Right kidney (tissue), 1 donor: ENCODE measurements at regions not wholly inside any gene's neighbourhood (a gene's known extent, or its start where the extent isn't known, plus 50 kb on each side); places are given as distances from the start of the nearest gene placed in this dataset.
"Not testable (repeated sequence)": the region's sequence is repeated elsewhere in the genome, so short reads cannot be mapped to it uniquely, and the experiment has no call there.

Experiments
- DNase-seq: peaks from one replicate; pipeline ENCODE4 v3.0.0-alpha.2; 2016

GRCh38 chr3:194950906-194951628 lies 265.4 kb downstream of the FAM43A start:
- DNase-seq: no peak

GRCh38 chr3:194951629-194951920 lies 265.9 kb downstream of the FAM43A start:
- DNase-seq: not testable (repeated sequence)

GRCh38 chr3:194951931-194952582 lies 266.4 kb downstream of the FAM43A start:
- DNase-seq: no peak

- DNase-seq: no peak
Observed at GRCh38 chr3:194952841-194953241, 267.2 kb downstream of the FAM43A start.

GRCh38 chr3:194953291-194953690 lies 267.6 kb downstream of the FAM43A start:
- DNase-seq: no peak

GRCh38 chr3:194955546-194955945 lies 269.9 kb downstream of the FAM43A start:
- no peak for DNase-seq

GRCh38 chr3:194955979-194956696 lies 270.5 kb downstream of the FAM43A start:
- no peak for DNase-seq

- no peak for DNase-seq
Observed at GRCh38 chr3:194956697-194957396, 271.2 kb downstream of the FAM43A start.

GRCh38 chr3:194957743-194958240 lies 272.1 kb downstream of the FAM43A start:
- DNase-seq: no peak

GRCh38 chr3:194959217-194959616 lies 273.5 kb downstream of the FAM43A start:
- DNase-seq: no peak

GRCh38 chr3:194959666-194960065 lies 274.0 kb downstream of the FAM43A start:
- not testable (repeated sequence) for DNase-seq

GRCh38 chr3:194960446-194961032 lies 274.9 kb downstream of the FAM43A start:
- no peak for DNase-seq

- DNase-seq: no peak
Observed at GRCh38 chr3:194961149-194961548, 275.5 kb downstream of the FAM43A start.

- DNase-seq: no peak
Observed at GRCh38 chr3:194961571-194961970, 275.9 kb downstream of the FAM43A start.

- DNase-seq: no peak
Observed at GRCh38 chr3:194962056-194962455, 276.4 kb downstream of the FAM43A start.

- DNase-seq: no peak
Observed at GRCh38 chr3:194964809-194965208, 279.1 kb downstream of the FAM43A start.

GRCh38 chr3:194967151-194968117 lies 281.8 kb downstream of the FAM43A start:
- DNase-seq: no peak

GRCh38 chr3:194970066-194970465 lies 284.4 kb downstream of the FAM43A start:
- no peak for DNase-seq

GRCh38 chr3:194971009-194971408 lies 285.3 kb downstream of the FAM43A start:
- no peak for DNase-seq

GRCh38 chr3:194971965-194972364 lies 286.3 kb downstream of the FAM43A start:
- no peak for DNase-seq

GRCh38 chr3:194972641-194973040 lies 287.0 kb downstream of the FAM43A start:
- DNase-seq: no peak
